Uterus (tissue), 3 donors: ENCODE measurements at regions not wholly inside any gene's neighbourhood (a gene's known extent, or its start where the extent isn't known, plus 50 kb on each side); places are given as distances from the start of the nearest gene placed in this dataset.

Experiments used
- DNase-seq, 2 donors: peaks; one replicate each; pipeline ENCODE4 v3.0.0-alpha.2; 2019 to 2020
- H3K27ac ChIP-seq, 2 donors: fragments of 200-600 bp; sonication (generic); 1 replicate in 1 of 2; 2 replicates in 1 of 2; pipeline ENCODE4 v1.5.1; 2016 to 2018
- H3K27me3 ChIP-seq, 2 donors: fragments of 200-600 bp; sonication (generic); one replicate each; pipeline ENCODE4 v1.5.1; 2018 to 2019; ENCODE audit warnings: control low read depth in 1 of 2
- H3K36me3 ChIP-seq, 2 donors: fragments of 200-600 bp; sonication (generic); one replicate each; pipeline ENCODE4 v1.5.1; 2019; ENCODE audit warnings: control low read depth in 1 of 2
- H3K4me1 ChIP-seq, 2 donors: fragments of 200-600 bp; sonication (generic); one replicate each; pipeline ENCODE4 v1.5.1; 2018 to 2019; ENCODE audit warnings: control low read depth in 1 of 2
- H3K4me3 ChIP-seq, 2 donors: fragments of 200-600 bp; sonication (generic); 1 replicate in 1 of 2; 2 replicates in 1 of 2; pipeline ENCODE4 v1.5.1; 2018 to 2019; ENCODE audit warnings: mild to moderate bottlenecking in 1 of 2
- H3K9me3 ChIP-seq, 2 donors: fragments of 200-600 bp; sonication (generic); one replicate each; pipeline ENCODE4 v1.5.1; 2019; ENCODE audit warnings: control low read depth in 1 of 2
- CTCF ChIP-seq, 4 experiments: fragments of 200-600 bp in 2 of 4; fragments of 450-650 bp in 2 of 4; sonication (generic) in 2 of 4; IDR thresholded peaks; one replicate each; pipeline ENCODE4 v1.5.1; 2016 to 2019; ENCODE audit warnings: antibody characterized with exemption in 4 of 4, mild to moderate bottlenecking in 2 of 4, moderate library complexity in 1 of 4
- POLR2A ChIP-seq, 2 donors: fragments of 450-650 bp; IDR thresholded peaks; one replicate each; pipeline ENCODE4 v1.6.1; 2016; ENCODE audit warnings: antibody characterized with exemption in 2 of 2, mild to moderate bottlenecking in 1 of 2, moderate library complexity in 1 of 2
- intact Hi-C: fragments of 100-400 bp; cut with DNase I; formaldehyde crosslinking; loops from one replicate; pipeline ENCODE4 v1.15.1; 2023; ENCODE audit warnings: low total_unique reads
- donor health status: DM: yes; HTN: yes; CAD: no.

DNA sequence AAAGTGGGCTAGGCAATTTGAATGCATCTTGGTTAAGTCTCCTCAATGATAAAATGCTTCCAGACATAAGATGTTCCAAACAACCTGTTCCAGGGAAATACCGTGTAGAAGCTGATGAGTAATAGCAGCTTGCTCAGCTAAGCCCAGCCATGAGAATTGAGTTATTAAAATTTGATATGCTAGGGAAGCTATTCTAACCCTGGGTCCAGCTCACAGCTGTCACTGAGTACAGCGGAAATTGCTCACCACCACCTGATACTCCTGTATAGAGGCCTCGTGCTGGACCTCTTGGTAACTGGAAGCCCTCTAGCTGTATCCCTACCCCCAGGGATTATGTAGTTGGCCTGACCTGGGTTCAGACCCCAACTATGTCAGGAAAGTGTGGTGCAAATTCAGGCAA, 521.3 kb upstream of the TRPC7 start:
- intact Hi-C loops = no loop called here
- H3K4me1 ChIP-seq = no peaks in the 10 kb centered on the region
- TF ChIP-seq POLR2A (IDR thresholded peaks at IDR 0.05) (no peak), CTCF (IDR thresholded peaks at IDR 0.05) (no peak)

DNA sequence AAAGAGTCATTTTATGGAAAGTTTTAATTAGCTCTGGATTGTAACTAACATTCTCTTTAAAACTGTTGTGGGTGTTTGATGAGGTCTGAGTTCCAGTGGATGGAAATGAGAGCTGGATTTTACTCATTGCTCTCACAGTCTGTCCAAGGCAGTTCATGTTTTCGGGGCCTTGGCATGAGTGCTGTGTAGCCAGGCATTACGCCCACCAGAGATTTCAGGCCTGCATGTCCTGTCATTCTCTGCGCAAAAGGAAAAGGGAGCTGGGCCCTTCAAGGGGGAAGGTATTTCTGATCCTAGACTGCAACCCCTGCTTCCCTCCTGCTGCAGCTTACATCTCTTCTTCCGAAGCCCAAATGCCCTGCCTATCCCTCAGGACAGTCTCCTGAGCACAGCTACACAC, 499.6 kb upstream of the TRPC7 start:
- TF ChIP-seq POLR2A (IDR thresholded peaks at IDR 0.05) = no peak
- no peak for TF ChIP-seq CTCF (IDR thresholded peaks at IDR 0.05)
- H3K4me3 ChIP-seq = no peak overlapping the region
- no peaks in the 10 kb centered on the region for H3K27me3 ChIP-seq
- no peaks in the 10 kb centered on the region for H3K4me1 ChIP-seq
- no peaks in the 10 kb centered on the region for H3K36me3 ChIP-seq
- no peak for DNase-seq
- intact Hi-C loops = no loop called here
- no peaks in the 10 kb centered on the region for H3K9me3 ChIP-seq
- H3K27ac ChIP-seq = no peak overlapping the region

More for the DNA sequence above, 521.3 kb upstream of the TRPC7 start:
- no peak overlapping the region for H3K4me3 ChIP-seq
- no peaks in the 10 kb centered on the region for H3K36me3 ChIP-seq
- H3K27me3 ChIP-seq = no peaks in the 10 kb centered on the region
- no peaks in the 10 kb centered on the region for H3K9me3 ChIP-seq
- DNase-seq = no peak
- H3K27ac ChIP-seq = no peak overlapping the region

- H3K9me3 ChIP-seq = no peaks in the 10 kb centered on the region
- intact Hi-C loops = no loop called here
- H3K4me3 ChIP-seq = no peak overlapping the region
- no peak overlapping the region for H3K27ac ChIP-seq
- H3K36me3 ChIP-seq = no peaks in the 10 kb centered on the region
- no peak for DNase-seq
- no peak for TF ChIP-seq POLR2A (IDR thresholded peaks at IDR 0.05)
- no peak for TF ChIP-seq CTCF (IDR thresholded peaks at IDR 0.05)
- H3K27me3 ChIP-seq = no peaks in the 10 kb centered on the region
- no peaks in the 10 kb centered on the region for H3K4me1 ChIP-seq
These were observed 491.3 kb upstream of the TRPC7 start for GRCh38 chr5:136856648-136857047.

DNA sequence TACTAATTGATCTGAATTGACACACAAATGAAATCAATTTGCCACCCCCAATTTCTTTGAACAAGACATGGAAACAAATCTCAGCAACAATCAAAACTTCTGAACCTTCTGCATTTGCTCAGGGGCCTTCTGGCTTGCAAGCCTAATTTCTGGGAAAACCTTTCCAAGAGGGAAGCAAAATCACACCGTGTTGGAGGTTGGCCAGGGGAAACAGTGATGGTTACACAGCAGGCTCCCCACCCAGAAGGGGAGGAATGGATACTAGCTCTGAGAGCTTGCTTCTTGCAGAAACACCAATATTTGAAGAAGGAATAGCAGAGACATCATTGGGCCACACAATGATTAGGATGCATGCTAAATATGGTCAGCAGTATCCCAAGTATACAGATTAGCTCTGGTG, 488.6 kb upstream of the TRPC7 start:
- Histone ChIP-seq H3K4me1 (no peaks in the 10 kb centered on the region), H3K36me3 (no peaks in the 10 kb centered on the region), H3K4me3 (no peak overlapping the region), H3K9me3 (no peaks in the 10 kb centered on the region), H3K27me3 (no peaks in the 10 kb centered on the region), H3K27ac (no peak overlapping the region)
- intact Hi-C loops = no loop called here
- TF ChIP-seq POLR2A (IDR thresholded peaks at IDR 0.05) (no peak), CTCF (IDR thresholded peaks at IDR 0.05) (no peak)
- no peak for DNase-seq

DNA sequence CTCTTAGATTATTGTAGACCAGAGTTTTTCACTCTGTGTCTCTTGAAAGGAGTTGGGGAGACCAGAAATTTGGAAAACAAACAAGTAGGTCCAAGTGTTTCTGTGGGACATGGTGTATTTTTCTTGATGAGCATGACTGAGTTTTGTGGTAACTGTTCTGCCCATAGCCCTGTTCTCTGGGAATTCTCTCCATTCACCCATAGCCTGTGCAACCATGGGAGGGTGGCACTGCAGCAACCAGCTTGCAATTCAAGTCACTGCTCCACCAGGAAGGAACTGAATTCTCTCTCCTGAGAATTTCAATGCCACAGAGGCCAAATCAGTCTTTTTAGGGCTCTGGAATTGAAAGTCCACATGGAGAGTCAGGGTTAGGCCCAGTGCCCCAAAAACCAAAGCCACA, 475.3 kb upstream of the TRPC7 start:
- TF ChIP-seq CTCF (IDR thresholded peaks at IDR 0.05) (no peak), POLR2A (IDR thresholded peaks at IDR 0.05) (no peak)
- no peaks in the 10 kb centered on the region for H3K9me3 ChIP-seq
- H3K4me1 ChIP-seq = no peaks in the 10 kb centered on the region
- no peak overlapping the region for H3K27ac ChIP-seq
- H3K27me3 ChIP-seq = no peaks in the 10 kb centered on the region
- intact Hi-C loops = no loop called here
- H3K36me3 ChIP-seq = no peaks in the 10 kb centered on the region
- no peak overlapping the region for H3K4me3 ChIP-seq
- DNase-seq = no peak
